ENCODE measurements at regions not wholly inside any gene's neighbourhood (a gene's known extent, or its start where the extent isn't known, plus 50 kb on each side); places are given as distances from the start of the nearest gene placed in this dataset.

- H3K27me3 ChIP-seq: no peaks in the 10 kb centered on the region
- peak; percentile 21 for TF ChIP-seq CTCF (IDR thresholded peaks at IDR 0.05; ENCODE audit: low read depth, low read length)
These were observed 501.9 kb downstream of the KDM4C start for GRCh38 chr9:7259544-7260241.

DNA sequence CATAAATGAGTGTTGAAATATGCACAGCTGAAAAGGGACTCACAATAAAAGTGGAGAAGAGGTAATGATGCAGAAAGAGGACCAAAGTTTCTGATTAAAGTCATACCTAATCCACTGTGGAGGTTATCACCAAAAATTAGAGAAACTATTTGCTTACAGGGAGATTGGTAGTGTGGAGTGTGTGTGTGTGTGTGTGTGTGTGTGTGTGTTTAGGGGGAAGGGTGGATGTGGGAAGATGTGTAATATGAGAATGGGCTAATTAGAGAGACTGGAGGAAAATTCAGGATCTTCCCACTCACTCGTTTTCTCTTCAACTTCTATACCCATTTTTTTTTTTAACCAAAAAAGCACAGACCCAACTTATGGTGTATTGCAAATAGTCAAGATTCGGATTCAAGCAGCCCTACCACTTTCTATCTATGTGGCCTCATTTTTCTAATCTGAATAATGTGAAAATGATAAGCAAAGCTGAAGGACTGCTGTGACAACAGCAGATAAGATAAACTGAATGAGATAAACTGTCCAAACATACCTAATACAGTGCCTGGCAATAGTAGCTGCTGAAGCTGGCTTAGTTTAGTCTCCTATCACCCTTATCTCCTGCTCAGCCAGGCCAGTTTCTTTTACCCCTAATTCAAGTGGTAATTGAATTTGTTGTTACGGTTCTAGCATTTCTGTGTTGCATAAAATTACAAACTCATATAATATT is 501.1 kb downstream of the KDM4C start:
- Histone ChIP-seq H3K36me3 (no peaks in the 10 kb centered on the region), H3K4me1 (ENCODE audit: low read depth) (peaks cover 20% of the 10 kb centered on the region), H3K4me3 (no peak overlapping the region), H3K9me3 (ENCODE audit: low read depth) (no peaks in the 10 kb centered on the region), H3K27me3 (no peaks in the 10 kb centered on the region), H3K27ac (peak overlapping the region; percentile 56)
- no peak for TF ChIP-seq CTCF (IDR thresholded peaks at IDR 0.05; ENCODE audit: low read depth, low read length)
- no peak for DNase-seq (ENCODE audit: low read depth in 1 of 2, low spot score in 1 of 2)

More at GRCh38 chr9:7259544-7260241, 501.9 kb downstream of the KDM4C start:
- Histone ChIP-seq H3K27ac (peak overlapping the region; percentile 56), H3K9me3 (ENCODE audit: low read depth) (no peaks in the 10 kb centered on the region), H3K36me3 (no peaks in the 10 kb centered on the region), H3K4me3 (no peak overlapping the region), H3K4me1 (ENCODE audit: low read depth) (peaks cover 20% of the 10 kb centered on the region)
- DNase-seq (ENCODE audit: low read depth in 1 of 2, low spot score in 1 of 2): peak in 1 of 2 donors; percentile 15

- H3K27ac ChIP-seq: no peak overlapping the region
- no peaks in the 10 kb centered on the region for H3K9me3 ChIP-seq (ENCODE audit: low read depth)
These were observed 489.2 kb downstream of the KDM4C start for GRCh38 chr9:7246917-7247522.

DNA sequence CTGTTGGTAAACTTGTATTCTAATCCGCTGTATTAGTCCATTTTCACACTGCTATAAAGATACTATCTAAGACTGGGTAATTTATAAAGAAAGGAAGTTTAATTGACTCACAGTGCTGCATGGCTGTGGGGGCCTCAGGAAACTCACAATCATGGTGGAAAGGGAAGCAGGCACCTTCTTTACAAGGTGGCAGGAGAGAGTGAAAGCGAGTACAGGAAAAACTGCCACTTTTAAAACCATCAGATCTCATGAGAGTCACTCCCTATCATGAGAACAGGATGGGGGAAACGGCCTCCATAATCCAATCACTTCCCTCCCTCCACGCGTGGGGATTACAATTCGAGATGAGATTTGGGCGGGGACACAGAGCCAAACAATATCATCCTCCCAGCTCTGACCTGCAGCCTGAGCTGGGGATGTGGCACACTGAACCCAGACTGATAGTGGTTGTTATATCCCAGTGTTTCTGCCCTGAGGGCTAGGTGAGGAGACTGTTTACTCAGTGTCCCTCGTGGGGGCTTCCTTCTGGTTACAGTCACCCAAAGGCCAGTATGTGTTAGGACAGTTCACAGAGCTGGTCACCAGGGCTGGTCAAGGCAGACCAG is 488.3 kb downstream of the KDM4C start:
- no peak for DNase-seq (ENCODE audit: low read depth in 1 of 2, low spot score in 1 of 2)
- Histone ChIP-seq H3K36me3 (no peaks in the 10 kb centered on the region), H3K9me3 (ENCODE audit: low read depth) (no peaks in the 10 kb centered on the region), H3K4me3 (no peak overlapping the region), H3K4me1 (ENCODE audit: low read depth) (no peaks in the 10 kb centered on the region), H3K27ac (no peak overlapping the region), H3K27me3 (no peaks in the 10 kb centered on the region)
- TF ChIP-seq CTCF (IDR thresholded peaks at IDR 0.05; ENCODE audit: low read depth, low read length): no peak

More at GRCh38 chr9:7246917-7247522, 489.2 kb downstream of the KDM4C start:
- peak in 1 of 2 donors; percentile 14 for DNase-seq (ENCODE audit: low read depth in 1 of 2, low spot score in 1 of 2)
- no peak for TF ChIP-seq CTCF (IDR thresholded peaks at IDR 0.05; ENCODE audit: low read depth, low read length)
- no peaks in the 10 kb centered on the region for H3K4me1 ChIP-seq (ENCODE audit: low read depth)
- H3K36me3 ChIP-seq: no peaks in the 10 kb centered on the region
- no peaks in the 10 kb centered on the region for H3K27me3 ChIP-seq
- no peak overlapping the region for H3K4me3 ChIP-seq

- Histone ChIP-seq H3K9me3 (ENCODE audit: low read depth) (no peaks in the 10 kb centered on the region), H3K27ac (no peak overlapping the region), H3K27me3 (no peaks in the 10 kb centered on the region), H3K4me1 (ENCODE audit: low read depth) (no peaks in the 10 kb centered on the region), H3K36me3 (no peaks in the 10 kb centered on the region), H3K4me3 (no peak overlapping the region)
- no peak for DNase-seq (ENCODE audit: low read depth in 1 of 2, low spot score in 1 of 2)
- TF ChIP-seq CTCF (IDR thresholded peaks at IDR 0.05; ENCODE audit: low read depth, low read length): no peak
These were observed 486.1 kb downstream of the KDM4C start for GRCh38 chr9:7243838-7244237.
